Astrocyte of the cerebellum (primary cell): ENCODE measurements at regions not wholly inside any gene's neighbourhood (a gene's known extent, or its start where the extent isn't known, plus 50 kb on each side); places are given as distances from the start of the nearest gene placed in this dataset.
"Not testable (repeated sequence)": the region's sequence is repeated elsewhere in the genome, so short reads cannot be mapped to it uniquely, and the experiment has no call there.

Source experiments
- DNase-seq: peaks from one replicate; pipeline ENCODE4 v3.0.0-alpha.2; 2011; ENCODE audit warnings: low read depth
- H3K4me3 ChIP-seq: 2 replicates; pipeline ENCODE4 v1.5.1; 2011; ENCODE audit warnings: mild to moderate bottlenecking, low read depth, low read length, moderate library complexity
- in situ Hi-C: cut with HindIII; loops from 2 replicates; pipeline ENCODE4 v1.10.0; 2017; ENCODE audit warnings: low sequenced_read_pairs
- TF ChIP-seq, protein P1 (sequence below): IDR thresholded peaks from 2 replicates; pipeline ENCODE4 v1.5.1; 2012; ENCODE audit warnings: low read length, low read depth, moderate library complexity, mild to moderate bottlenecking; ENCODE audit errors: missing control alignments

DNA sequence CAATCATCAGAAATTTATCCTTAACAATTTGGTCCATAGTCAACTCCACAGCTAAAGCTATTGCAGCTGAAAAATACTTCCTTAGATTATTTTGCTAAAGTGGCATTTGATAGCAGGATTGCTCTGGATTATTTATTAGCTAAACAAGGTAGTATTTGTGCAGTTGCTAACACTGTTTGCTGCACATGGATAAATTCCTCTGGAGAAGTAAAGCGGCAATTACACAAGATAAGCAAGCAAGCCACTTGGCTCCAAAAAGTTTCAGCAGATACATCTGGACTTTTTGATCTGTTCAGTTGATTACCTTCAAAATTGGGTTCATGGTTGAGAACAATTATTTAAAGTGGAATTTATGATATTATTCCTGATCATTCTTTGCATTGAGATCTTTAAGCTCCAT is 971.5 kb downstream of the C4orf33 start:
- TF ChIP-seq, protein P1, sequence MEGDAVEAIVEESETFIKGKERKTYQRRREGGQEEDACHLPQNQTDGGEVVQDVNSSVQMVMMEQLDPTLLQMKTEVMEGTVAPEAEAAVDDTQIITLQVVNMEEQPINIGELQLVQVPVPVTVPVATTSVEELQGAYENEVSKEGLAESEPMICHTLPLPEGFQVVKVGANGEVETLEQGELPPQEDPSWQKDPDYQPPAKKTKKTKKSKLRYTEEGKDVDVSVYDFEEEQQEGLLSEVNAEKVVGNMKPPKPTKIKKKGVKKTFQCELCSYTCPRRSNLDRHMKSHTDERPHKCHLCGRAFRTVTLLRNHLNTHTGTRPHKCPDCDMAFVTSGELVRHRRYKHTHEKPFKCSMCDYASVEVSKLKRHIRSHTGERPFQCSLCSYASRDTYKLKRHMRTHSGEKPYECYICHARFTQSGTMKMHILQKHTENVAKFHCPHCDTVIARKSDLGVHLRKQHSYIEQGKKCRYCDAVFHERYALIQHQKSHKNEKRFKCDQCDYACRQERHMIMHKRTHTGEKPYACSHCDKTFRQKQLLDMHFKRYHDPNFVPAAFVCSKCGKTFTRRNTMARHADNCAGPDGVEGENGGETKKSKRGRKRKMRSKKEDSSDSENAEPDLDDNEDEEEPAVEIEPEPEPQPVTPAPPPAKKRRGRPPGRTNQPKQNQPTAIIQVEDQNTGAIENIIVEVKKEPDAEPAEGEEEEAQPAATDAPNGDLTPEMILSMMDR: no peak
- H3K4me3 ChIP-seq: no peak overlapping the region
- in situ Hi-C loops: no loop called here
- DNase-seq: no peak

DNA sequence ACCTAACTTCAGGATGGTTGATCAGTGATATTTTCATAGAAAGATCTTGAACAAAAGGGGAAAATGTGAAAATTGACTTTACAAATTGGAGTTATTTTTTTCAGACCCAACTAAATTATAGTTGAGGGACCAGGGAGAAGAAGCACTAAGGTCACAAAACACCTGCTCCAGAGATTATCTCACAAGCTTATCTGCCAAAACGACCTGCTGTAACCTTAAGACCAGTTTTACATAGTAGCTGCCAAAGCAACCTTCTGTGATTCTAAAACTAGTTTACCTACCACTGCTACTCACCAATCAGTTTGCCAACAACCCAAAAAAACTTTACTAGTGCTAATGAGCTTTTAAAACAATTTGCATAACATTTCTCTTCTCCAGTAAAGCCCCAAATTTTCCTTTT is 972.1 kb downstream of the C4orf33 start:
- in situ Hi-C loops: no loop called here
- H3K4me3 ChIP-seq: no peak overlapping the region
- TF ChIP-seq, protein P1: no peak
- DNase-seq: no peak

DNA sequence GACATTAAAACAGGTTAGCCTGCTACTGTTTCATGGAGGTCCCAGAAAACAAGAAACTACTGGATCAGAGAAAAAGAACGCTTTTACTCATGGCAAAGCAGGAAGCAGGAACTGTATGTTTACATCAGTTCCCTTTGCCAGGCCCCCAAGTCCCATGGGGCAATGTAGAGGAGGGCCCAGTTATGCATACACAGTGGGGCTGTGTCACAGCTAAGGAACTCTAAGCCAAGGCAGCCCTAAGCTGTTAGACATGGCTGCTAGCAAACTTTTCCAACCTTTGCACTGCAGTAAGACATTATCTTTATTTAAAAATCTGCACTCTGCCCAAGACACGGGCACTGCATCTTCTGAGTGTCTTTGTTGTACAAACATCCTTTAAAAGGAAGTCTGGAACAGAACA is 975.8 kb downstream of the C4orf33 start:
- in situ Hi-C loops: no loop called here
- DNase-seq: no peak
- TF ChIP-seq, protein P1: no peak

DNA sequence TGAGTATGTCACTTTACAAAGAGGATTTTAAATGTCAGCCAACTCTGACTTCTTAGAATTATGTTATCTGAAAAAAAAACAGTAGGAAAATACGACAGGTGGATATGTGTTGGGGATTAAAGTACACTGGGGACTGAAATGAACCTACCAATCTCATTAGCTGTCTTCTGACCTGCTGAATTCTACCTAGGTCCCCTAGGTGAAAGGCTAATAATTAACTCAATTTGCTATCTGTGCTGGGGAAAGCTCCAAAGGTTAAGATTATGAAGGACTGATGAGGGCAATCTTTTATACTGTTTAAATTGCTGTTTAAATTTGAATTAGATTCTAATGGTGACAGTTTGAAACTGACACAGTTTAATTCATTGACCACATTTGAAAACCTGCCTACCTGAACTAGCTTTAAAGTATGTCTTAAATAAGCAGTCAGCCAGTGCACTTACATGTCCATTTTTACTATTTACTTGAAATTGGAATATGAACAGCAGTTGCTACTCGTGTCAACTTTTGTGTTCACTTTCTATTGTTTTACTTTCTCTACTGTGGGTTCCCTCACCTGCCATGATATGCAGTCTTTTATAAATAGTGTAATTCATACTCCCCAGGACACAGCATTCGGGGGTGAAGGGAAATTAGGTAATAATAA is 977.3 kb downstream of the C4orf33 start:
- no peak for DNase-seq
- TF ChIP-seq, protein P1: no peak
- in situ Hi-C loops: no loop called here

More for the DNA sequence above, 975.8 kb downstream of the C4orf33 start:
- H3K4me3 ChIP-seq: no peak overlapping the region

DNA sequence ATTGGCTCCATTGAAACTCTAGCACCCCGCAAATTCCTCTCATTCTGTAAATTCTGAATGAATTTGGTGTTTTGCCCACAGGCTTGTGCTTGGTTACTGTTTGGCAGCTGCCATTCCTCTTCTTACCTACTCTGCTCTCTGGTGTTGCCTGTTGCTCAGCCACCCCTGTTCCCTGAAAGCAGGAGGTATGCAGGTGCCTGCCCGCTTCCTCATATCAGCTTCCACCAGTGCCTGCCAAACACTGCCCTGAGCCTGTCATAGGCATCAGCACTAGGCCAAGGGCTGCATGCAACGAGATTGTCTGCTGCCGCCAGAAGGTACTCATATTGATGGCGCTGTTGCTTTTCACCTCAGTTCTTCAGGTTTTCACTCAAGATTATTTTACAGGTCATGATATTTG is 978.1 kb downstream of the C4orf33 start:
- in situ Hi-C loops: no loop called here
- no peak overlapping the region for H3K4me3 ChIP-seq
- TF ChIP-seq, protein P1: no peak
- no peak for DNase-seq

More for the DNA sequence above, 977.3 kb downstream of the C4orf33 start:
- H3K4me3 ChIP-seq: no peak overlapping the region

DNA sequence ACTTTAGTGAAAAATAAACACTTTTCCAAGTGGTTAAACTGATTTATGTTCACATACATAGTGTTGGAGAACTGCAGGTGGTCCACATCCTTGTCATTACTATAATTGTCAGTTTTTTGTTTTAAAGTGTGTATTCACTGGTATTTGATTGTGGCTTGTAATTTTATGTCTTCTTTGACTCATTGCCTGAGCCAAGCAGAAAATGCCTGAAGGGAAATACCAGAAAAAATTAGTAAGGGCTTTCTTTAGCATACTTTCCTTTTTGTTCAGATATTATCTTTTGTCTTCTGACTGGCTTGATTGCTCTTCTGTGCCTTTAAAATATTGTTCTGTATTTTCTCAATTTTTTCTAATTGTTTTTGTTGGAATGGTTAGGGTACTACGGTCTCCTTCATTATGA is 981.3 kb downstream of the C4orf33 start:
- in situ Hi-C loops: no loop called here
- TF ChIP-seq, protein P1: no peak
- DNase-seq: peak; percentile 15

DNA sequence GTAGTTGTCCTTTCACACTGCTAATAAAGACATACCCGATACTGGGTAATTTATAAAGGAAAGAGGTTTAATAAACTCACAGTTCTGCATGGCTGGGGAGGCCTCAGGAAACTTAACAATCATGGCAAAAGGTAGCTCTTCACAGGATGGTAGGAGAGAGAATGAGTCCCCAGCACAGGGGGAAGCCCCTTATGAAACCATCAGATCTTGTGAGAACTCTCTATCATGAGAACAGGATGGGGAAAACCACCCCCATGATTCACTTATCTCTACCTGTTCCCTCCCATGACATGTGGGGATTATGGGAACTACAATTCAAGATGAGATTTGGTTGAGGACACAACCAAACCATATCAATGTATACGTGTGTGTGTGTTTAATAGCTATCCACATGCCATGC is 983.1 kb downstream of the C4orf33 start:
- H3K4me3 ChIP-seq, in situ Hi-C loops: not testable (repeated sequence)

More for the DNA sequence above, 981.3 kb downstream of the C4orf33 start:
- H3K4me3 ChIP-seq: no peak overlapping the region

More for the DNA sequence above, 983.1 kb downstream of the C4orf33 start:
- DNase-seq: not testable (repeated sequence)
